Liver (tissue), 3 donors: ENCODE measurements at regions not wholly inside any gene's neighbourhood (a gene's known extent, or its start where the extent isn't known, plus 50 kb on each side); places are given as distances from the start of the nearest gene placed in this dataset.

Experiments
- EGR1 ChIP-seq, 2 donors: IDR thresholded peaks; 2 replicates each; pipeline ENCODE4 v1.6.1; 2016 to 2018; ENCODE audit warnings: antibody characterized with exemption in 2 of 2, low read depth in 2 of 2
- FOXA1 ChIP-seq: IDR thresholded peaks from 2 replicates; pipeline ENCODE4 v1.6.1; 2016; ENCODE audit warnings: antibody characterized with exemption
- HNF4A ChIP-seq, 2 donors: conservative IDR thresholded peaks; 2 replicates each; pipeline ENCODE4 v1.6.1; 2016; ENCODE audit warnings: antibody characterized with exemption in 2 of 2, mild to moderate bottlenecking in 2 of 2
- RAD21 ChIP-seq, 2 donors: IDR thresholded peaks; 2 replicates each; pipeline ENCODE4 v1.6.1; 2016; ENCODE audit warnings: antibody characterized with exemption in 2 of 2, mild to moderate bottlenecking in 2 of 2
- SP1 ChIP-seq: IDR thresholded peaks from 2 replicates; pipeline ENCODE4 v1.6.1; 2018; ENCODE audit warnings: antibody characterized with exemption, mild to moderate bottlenecking
- TAF1 ChIP-seq: conservative IDR thresholded peaks from 2 replicates; pipeline ENCODE4 v1.6.1; 2016; ENCODE audit warnings: antibody characterized with exemption, mild to moderate bottlenecking
- TF ChIP-seq, protein P1 (sequence below): IDR thresholded peaks from 2 replicates; pipeline ENCODE4 v1.6.1; 2016; ENCODE audit warnings: antibody characterized with exemption, mild to moderate bottlenecking
- TF ChIP-seq, protein P2 (sequence below): fragments of 150-350 bp; IDR thresholded peaks from 2 replicates; pipeline ENCODE4 v1.5.1; 2017; ENCODE audit warnings: improper control_type of control experiment, low read depth, low read length; ENCODE audit not compliant: missing input control
- TF ChIP-seq, protein P3 (sequence below): IDR thresholded peaks from 2 replicates; pipeline ENCODE4 v1.6.1; 2016; ENCODE audit warnings: antibody characterized with exemption
- donor health status: healthy.
- donor health status: healthy.

DNA sequence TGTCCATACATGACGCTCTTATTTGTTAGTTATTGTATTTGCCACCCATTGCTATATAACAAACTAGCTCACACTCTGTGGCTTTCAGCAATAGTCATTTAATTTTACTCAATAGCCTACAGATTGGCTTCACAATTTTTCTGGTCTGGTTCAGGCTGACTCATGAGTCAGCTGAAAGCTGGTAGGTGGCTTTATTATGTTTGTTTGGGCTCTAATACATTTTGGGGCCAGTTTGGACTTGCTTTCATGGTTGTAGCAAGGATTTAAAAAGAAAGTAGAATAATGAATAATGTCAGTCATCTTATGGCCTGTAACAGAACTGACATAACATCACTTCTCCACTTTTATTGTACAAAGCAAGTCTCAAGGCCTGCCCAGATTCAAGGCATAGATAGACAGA, 338.7 kb downstream of the LRRIQ3 start:
- TF ChIP-seq FOXA1 (no peak), EGR1 (IDR thresholded peaks at IDR 0.05; ENCODE audit: low read depth in 2 of 2) (no peak), HNF4A (conservative IDR thresholded peaks at IDR 0.05) (no peak), SP1 (no peak), RAD21 (IDR thresholded peaks at IDR 0.05) (no peak), TAF1 (no peak)
- TF ChIP-seq, protein P1, sequence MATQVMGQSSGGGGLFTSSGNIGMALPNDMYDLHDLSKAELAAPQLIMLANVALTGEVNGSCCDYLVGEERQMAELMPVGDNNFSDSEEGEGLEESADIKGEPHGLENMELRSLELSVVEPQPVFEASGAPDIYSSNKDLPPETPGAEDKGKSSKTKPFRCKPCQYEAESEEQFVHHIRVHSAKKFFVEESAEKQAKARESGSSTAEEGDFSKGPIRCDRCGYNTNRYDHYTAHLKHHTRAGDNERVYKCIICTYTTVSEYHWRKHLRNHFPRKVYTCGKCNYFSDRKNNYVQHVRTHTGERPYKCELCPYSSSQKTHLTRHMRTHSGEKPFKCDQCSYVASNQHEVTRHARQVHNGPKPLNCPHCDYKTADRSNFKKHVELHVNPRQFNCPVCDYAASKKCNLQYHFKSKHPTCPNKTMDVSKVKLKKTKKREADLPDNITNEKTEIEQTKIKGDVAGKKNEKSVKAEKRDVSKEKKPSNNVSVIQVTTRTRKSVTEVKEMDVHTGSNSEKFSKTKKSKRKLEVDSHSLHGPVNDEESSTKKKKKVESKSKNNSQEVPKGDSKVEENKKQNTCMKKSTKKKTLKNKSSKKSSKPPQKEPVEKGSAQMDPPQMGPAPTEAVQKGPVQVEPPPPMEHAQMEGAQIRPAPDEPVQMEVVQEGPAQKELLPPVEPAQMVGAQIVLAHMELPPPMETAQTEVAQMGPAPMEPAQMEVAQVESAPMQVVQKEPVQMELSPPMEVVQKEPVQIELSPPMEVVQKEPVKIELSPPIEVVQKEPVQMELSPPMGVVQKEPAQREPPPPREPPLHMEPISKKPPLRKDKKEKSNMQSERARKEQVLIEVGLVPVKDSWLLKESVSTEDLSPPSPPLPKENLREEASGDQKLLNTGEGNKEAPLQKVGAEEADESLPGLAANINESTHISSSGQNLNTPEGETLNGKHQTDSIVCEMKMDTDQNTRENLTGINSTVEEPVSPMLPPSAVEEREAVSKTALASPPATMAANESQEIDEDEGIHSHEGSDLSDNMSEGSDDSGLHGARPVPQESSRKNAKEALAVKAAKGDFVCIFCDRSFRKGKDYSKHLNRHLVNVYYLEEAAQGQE, result no peak
- TF ChIP-seq, protein P2, sequence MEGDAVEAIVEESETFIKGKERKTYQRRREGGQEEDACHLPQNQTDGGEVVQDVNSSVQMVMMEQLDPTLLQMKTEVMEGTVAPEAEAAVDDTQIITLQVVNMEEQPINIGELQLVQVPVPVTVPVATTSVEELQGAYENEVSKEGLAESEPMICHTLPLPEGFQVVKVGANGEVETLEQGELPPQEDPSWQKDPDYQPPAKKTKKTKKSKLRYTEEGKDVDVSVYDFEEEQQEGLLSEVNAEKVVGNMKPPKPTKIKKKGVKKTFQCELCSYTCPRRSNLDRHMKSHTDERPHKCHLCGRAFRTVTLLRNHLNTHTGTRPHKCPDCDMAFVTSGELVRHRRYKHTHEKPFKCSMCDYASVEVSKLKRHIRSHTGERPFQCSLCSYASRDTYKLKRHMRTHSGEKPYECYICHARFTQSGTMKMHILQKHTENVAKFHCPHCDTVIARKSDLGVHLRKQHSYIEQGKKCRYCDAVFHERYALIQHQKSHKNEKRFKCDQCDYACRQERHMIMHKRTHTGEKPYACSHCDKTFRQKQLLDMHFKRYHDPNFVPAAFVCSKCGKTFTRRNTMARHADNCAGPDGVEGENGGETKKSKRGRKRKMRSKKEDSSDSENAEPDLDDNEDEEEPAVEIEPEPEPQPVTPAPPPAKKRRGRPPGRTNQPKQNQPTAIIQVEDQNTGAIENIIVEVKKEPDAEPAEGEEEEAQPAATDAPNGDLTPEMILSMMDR, result no peak
- TF ChIP-seq, protein P3, sequence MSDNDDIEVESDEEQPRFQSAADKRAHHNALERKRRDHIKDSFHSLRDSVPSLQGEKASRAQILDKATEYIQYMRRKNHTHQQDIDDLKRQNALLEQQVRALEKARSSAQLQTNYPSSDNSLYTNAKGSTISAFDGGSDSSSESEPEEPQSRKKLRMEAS, result no peak
